CD4-positive, alpha-beta T cell (primary cell): ENCODE measurements at regions not wholly inside any gene's neighbourhood (a gene's known extent, or its start where the extent isn't known, plus 50 kb on each side); places are given as distances from the start of the nearest gene placed in this dataset.

Experiments used
- ATAC-seq: fragments of 200-7000 bp; cut with Tn5 transposase; one replicate; pipeline ENCODE4 v1.10.0; 2022; ENCODE audit warnings: mild to moderate bottlenecking; ENCODE audit not compliant: poor library complexity
- CTCF ChIA-PET: fragments of 350-600 bp; sonication (Branson Sonifier 250); formaldehyde crosslinking; loops from one replicate; lab custom pipeline; 2021; ENCODE audit warnings: antibody characterized with exemption, inconsistent platforms; lab: Charles Lee
- POLR2A ChIA-PET: fragments of 350-600 bp; sonication (Branson Sonifier 250); formaldehyde crosslinking; loops from one replicate; lab custom pipeline; 2021; ENCODE audit warnings: antibody characterized with exemption, inconsistent platforms; lab: Charles Lee
- DNase-seq, 14 experiments: peaks; one replicate each; pipeline ENCODE4 v3.0.0-alpha.2; 2013 to 2020; ENCODE audit warnings: mixed read lengths in 2 of 14
- H3K27ac ChIP-seq, 2 donors: one replicate each; pipeline versions ENCODE4 v1.5.1 to v1.7.0; 2013; ENCODE audit warnings: low read length in 2 of 2, low read depth in 1 of 2, mild to moderate bottlenecking in 1 of 2
- H3K27me3 ChIP-seq, 2 experiments: 1 replicate in 1 of 2; 2 replicates in 1 of 2; pipeline versions ENCODE4 v1.6.1 to v1.7.0; 2013; ENCODE audit warnings: low read length in 2 of 2, control low read depth in 1 of 2, mild to moderate bottlenecking in 1 of 2, moderate library complexity in 1 of 2; ENCODE audit not compliant: insufficient read depth in 2 of 2, control insufficient read depth in 1 of 2
- H3K36me3 ChIP-seq: one replicate; pipeline ENCODE4 v1.6.1; 2013; ENCODE audit warnings: low read length, control low read depth; ENCODE audit not compliant: insufficient read depth
- H3K4me1 ChIP-seq: one replicate; pipeline ENCODE4 v1.6.1; 2013; ENCODE audit warnings: low read length, control low read depth; ENCODE audit not compliant: insufficient read depth
- H3K4me3 ChIP-seq: one replicate; pipeline ENCODE4 v1.5.1; 2013; ENCODE audit warnings: mild to moderate bottlenecking, low read length, moderate library complexity
- H3K9me3 ChIP-seq, 2 experiments: 1 replicate in 1 of 2; 2 replicates in 1 of 2; pipeline versions ENCODE4 v1.6.1 to v1.7.0; 2013; ENCODE audit warnings: low read length in 2 of 2, mild to moderate bottlenecking in 2 of 2, control low read depth in 1 of 2, moderate library complexity in 1 of 2; ENCODE audit not compliant: control insufficient read depth in 1 of 2, insufficient read depth in 1 of 2
- H3K27ac Mint-ChIP-seq: one replicate; pipeline ENCODE4 v1.8.0; 2020; ENCODE audit warnings: mixed read lengths
- H3K27me3 Mint-ChIP-seq: one replicate; pipeline ENCODE4 v1.8.0; 2021; ENCODE audit warnings: mixed read lengths
- H3K36me3 Mint-ChIP-seq: one replicate; pipeline ENCODE4 v1.8.0; 2021; ENCODE audit warnings: low read depth, mixed read lengths
- H3K4me1 Mint-ChIP-seq: one replicate; pipeline ENCODE4 v1.8.0; 2021; ENCODE audit warnings: low read depth, mixed read lengths
- H3K4me3 Mint-ChIP-seq: one replicate; pipeline ENCODE4 v1.8.0; 2020; ENCODE audit warnings: mild to moderate bottlenecking, mixed read lengths
- H3K9me3 Mint-ChIP-seq: one replicate; pipeline ENCODE4 v1.8.0; 2020; ENCODE audit warnings: mixed read lengths
- intact Hi-C, 2 experiments: fragments of 100-400 bp; cut with DNase I in 1 of 2; cut with micrococcal nuclease in 1 of 2; formaldehyde crosslinking; loops; one replicate each; pipeline versions ENCODE4 v1.15.1 to v1.9.0; 2023 to 2025; cut with DNase I, micrococcal nuclease
- TF ChIP-seq, protein P1 (sequence below): fragments of 200-600 bp; IDR thresholded peaks from one replicate; pipeline ENCODE4 v1.8.0; 2022; ENCODE audit warnings: antibody characterized with exemption, mild to moderate bottlenecking

DNA sequence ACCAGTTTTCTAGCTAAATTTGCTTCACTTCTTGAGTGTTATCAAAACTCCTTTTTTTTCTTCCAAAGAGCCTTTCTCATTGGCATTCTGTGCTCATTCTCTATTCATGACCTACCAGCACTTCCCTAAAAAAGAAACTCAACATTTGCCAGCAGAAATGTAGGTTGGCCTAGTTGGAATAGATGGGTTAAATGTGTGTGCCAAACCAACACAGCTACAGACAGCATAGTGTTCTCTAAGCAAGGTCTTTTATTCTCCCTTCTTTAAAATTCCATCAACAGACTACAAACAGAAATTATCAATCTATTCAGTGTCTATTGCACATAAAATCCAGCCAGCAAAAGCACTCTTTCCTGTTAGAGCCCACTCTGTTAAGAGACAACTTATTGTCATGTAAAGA lies 255.8 kb upstream of the PUM3 start:
- no peaks in the 10 kb centered on the region for H3K9me3 Mint-ChIP-seq
- H3K36me3 Mint-ChIP-seq: no peaks in the 10 kb centered on the region
- no peaks in the 10 kb centered on the region for H3K9me3 ChIP-seq
- no peak overlapping the region for H3K27ac ChIP-seq
- H3K27ac Mint-ChIP-seq: no peak overlapping the region
- no peaks in the 10 kb centered on the region for H3K4me1 ChIP-seq
- DNase-seq (no peak), ATAC-seq (no peak)
- POLR2A ChIA-PET: no interaction called here
- no peak overlapping the region for H3K4me3 Mint-ChIP-seq
- intact Hi-C loops: no loop called here
- no peak overlapping the region for H3K4me3 ChIP-seq
- H3K36me3 ChIP-seq: no peaks in the 10 kb centered on the region
- H3K27me3 ChIP-seq: no peaks in the 10 kb centered on the region
- TF ChIP-seq, protein P1, sequence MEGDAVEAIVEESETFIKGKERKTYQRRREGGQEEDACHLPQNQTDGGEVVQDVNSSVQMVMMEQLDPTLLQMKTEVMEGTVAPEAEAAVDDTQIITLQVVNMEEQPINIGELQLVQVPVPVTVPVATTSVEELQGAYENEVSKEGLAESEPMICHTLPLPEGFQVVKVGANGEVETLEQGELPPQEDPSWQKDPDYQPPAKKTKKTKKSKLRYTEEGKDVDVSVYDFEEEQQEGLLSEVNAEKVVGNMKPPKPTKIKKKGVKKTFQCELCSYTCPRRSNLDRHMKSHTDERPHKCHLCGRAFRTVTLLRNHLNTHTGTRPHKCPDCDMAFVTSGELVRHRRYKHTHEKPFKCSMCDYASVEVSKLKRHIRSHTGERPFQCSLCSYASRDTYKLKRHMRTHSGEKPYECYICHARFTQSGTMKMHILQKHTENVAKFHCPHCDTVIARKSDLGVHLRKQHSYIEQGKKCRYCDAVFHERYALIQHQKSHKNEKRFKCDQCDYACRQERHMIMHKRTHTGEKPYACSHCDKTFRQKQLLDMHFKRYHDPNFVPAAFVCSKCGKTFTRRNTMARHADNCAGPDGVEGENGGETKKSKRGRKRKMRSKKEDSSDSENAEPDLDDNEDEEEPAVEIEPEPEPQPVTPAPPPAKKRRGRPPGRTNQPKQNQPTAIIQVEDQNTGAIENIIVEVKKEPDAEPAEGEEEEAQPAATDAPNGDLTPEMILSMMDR: no peak
- CTCF ChIA-PET: no interaction called here
- H3K27me3 Mint-ChIP-seq: peaks cover 8% of the 10 kb centered on the region
- no peaks in the 10 kb centered on the region for H3K4me1 Mint-ChIP-seq

- H3K4me1 Mint-ChIP-seq: no peaks in the 10 kb centered on the region
- no peaks in the 10 kb centered on the region for H3K9me3 Mint-ChIP-seq
- no peak overlapping the region for H3K27ac ChIP-seq
- H3K9me3 ChIP-seq: no peaks in the 10 kb centered on the region
- H3K27me3 ChIP-seq: no peaks in the 10 kb centered on the region
- no peak for DNase-seq
- no peaks in the 10 kb centered on the region for H3K36me3 ChIP-seq
- no peaks in the 10 kb centered on the region for H3K4me1 ChIP-seq
- no peak for ATAC-seq
- ChIA-PET POLR2A (no interaction called here), CTCF (no interaction called here)
- intact Hi-C loops: no loop called here
- H3K4me3 Mint-ChIP-seq: no peak overlapping the region
- TF ChIP-seq, protein P1: no peak
- no peak overlapping the region for H3K4me3 ChIP-seq
- peaks cover 3% of the 10 kb centered on the region for H3K27me3 Mint-ChIP-seq
- H3K36me3 Mint-ChIP-seq: no peaks in the 10 kb centered on the region
- H3K27ac Mint-ChIP-seq: no peak overlapping the region
Measured at GRCh38 chr9:3088219-3088618, 244.3 kb upstream of the PUM3 start.

- POLR2A ChIA-PET: no interaction called here
- H3K9me3 Mint-ChIP-seq: no peaks in the 10 kb centered on the region
- CTCF ChIA-PET: no interaction called here
- H3K4me1 Mint-ChIP-seq: no peaks in the 10 kb centered on the region
- H3K36me3 ChIP-seq: no peaks in the 10 kb centered on the region
- no peaks in the 10 kb centered on the region for H3K36me3 Mint-ChIP-seq
- no peaks in the 10 kb centered on the region for H3K4me1 ChIP-seq
- H3K27me3 Mint-ChIP-seq: no peaks in the 10 kb centered on the region
- H3K9me3 ChIP-seq: no peaks in the 10 kb centered on the region
- no peak for ATAC-seq
- H3K4me3 Mint-ChIP-seq: no peak overlapping the region
- intact Hi-C loops: no loop called here
- H3K4me3 ChIP-seq: no peak overlapping the region
- no peak for DNase-seq
- no peaks in the 10 kb centered on the region for H3K27me3 ChIP-seq
- H3K27ac Mint-ChIP-seq: no peak overlapping the region
- H3K27ac ChIP-seq: no peak overlapping the region
- TF ChIP-seq, protein P1: no peak
Measured at GRCh38 chr9:3087697-3088096, 243.8 kb upstream of the PUM3 start.
